Erythroblast (primary cell): ENCODE measurements at regions not wholly inside any gene's neighbourhood (a gene's known extent, or its start where the extent isn't known, plus 50 kb on each side); places are given as distances from the start of the nearest gene placed in this dataset.

Experiments used
- GATA1 ChIP-seq: IDR thresholded peaks from 2 replicates; pipeline ENCODE4 v1.6.1; 2011; ENCODE audit warnings: low read depth, mild to moderate bottlenecking, control low read depth, low read length, moderate library complexity
- POLR2A ChIP-seq: IDR thresholded peaks from 2 replicates; pipeline ENCODE4 v1.6.1; 2011; ENCODE audit warnings: mild to moderate bottlenecking, low read length

- TF ChIP-seq POLR2A (no peak), GATA1 (no peak)
Measured at GRCh38 chr2:129324349-129324748, 655.1 kb upstream of the RAB6C start.
